HG02870 (cell line): ENCODE measurements at regions not wholly inside any gene's neighbourhood (a gene's known extent, or its start where the extent isn't known, plus 50 kb on each side); places are given as distances from the start of the nearest gene placed in this dataset.

Experiments
- ATAC-seq: cut with Tn5 transposase; IDR thresholded peaks from one replicate; pipeline ENCODE4 v1.9.1; 2021; ENCODE audit warnings: mild to moderate bottlenecking, moderate library complexity; ENCODE audit not compliant: unreplicated experiment

GRCh38 chr6:14423955-14424354 lies 306.4 kb downstream of the CD83 start:
- no peak for ATAC-seq

DNA sequence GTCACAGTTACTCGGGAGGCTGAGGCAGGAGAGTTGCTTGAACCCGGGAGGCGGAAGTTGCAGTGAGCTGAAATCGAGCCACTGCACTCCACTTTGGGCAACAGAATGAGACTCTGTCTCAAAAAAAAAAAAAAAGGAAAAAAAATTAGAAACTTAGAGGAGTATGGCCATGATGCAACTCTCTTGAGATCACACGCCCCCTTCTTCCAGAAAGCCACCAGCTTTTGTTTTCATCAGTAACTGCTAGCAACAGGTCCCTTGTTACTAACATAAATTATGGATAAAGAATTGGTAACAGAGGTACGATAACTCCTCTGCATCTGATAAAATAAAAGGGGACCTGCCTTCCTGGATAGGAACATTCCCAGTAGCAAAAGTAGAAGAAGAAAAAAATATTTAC lies 308.2 kb downstream of the CD83 start:
- ATAC-seq = no peak

DNA sequence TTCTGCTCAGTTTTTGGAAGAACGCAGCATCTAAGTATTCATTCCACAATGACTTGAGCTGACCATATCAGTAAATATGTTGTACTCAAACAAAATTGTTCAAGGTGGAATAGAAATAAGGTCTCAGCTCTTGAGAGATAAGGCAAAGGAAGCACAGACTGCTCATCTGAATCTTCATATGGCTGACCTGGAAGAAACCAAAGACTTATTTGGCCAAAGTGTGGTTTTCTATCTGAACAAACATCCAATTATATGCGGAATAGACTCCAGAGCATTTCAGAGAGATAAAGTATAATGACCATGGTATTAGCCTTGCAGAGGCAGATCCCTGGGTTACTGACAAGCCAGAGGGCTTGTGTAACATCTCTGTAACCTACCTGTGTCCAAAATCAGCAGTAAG lies 308.7 kb downstream of the CD83 start:
- ATAC-seq = no peak

DNA sequence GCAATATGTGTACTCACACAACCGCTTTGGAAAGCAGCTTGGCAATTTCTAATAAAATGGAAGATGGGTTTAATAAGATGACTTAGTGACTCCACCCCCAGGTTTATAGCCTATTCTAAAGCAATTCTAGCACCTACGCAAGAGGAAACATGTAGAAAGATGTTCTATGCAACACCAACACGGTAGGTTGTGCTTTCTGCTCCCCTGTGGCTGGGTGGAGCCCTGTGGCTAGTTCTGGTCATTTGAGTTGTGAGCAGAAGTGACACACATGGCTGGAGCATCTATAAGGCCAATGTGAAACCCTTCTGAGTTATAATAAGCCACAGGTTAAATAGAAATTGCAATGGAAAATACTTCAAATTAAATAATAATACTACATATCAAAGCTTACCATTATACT lies 310.7 kb downstream of the CD83 start:
- ATAC-seq = no peak

DNA sequence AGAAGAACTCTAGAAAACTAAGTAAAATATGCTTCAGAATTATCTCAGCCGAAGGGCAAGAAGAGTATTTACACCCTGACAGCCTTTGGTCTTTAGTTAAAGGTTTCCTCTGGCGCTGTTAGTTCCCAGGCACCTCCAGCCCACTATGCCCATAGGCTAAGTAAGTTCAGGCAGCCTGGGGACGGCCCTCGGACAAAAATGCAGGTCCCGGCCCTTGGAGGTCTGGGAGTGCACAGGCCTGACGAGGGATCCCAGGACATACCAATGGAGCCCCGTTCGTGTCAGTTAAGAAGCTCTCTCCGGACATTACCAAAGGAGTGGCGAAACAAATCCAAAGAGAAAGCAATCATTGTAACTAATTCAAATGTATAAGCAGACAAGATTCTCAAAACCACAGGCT lies 311.8 kb downstream of the CD83 start:
- ATAC-seq = no peak

GRCh38 chr6:14430218-14430617 lies 312.6 kb downstream of the CD83 start:
- ATAC-seq = no peak

DNA sequence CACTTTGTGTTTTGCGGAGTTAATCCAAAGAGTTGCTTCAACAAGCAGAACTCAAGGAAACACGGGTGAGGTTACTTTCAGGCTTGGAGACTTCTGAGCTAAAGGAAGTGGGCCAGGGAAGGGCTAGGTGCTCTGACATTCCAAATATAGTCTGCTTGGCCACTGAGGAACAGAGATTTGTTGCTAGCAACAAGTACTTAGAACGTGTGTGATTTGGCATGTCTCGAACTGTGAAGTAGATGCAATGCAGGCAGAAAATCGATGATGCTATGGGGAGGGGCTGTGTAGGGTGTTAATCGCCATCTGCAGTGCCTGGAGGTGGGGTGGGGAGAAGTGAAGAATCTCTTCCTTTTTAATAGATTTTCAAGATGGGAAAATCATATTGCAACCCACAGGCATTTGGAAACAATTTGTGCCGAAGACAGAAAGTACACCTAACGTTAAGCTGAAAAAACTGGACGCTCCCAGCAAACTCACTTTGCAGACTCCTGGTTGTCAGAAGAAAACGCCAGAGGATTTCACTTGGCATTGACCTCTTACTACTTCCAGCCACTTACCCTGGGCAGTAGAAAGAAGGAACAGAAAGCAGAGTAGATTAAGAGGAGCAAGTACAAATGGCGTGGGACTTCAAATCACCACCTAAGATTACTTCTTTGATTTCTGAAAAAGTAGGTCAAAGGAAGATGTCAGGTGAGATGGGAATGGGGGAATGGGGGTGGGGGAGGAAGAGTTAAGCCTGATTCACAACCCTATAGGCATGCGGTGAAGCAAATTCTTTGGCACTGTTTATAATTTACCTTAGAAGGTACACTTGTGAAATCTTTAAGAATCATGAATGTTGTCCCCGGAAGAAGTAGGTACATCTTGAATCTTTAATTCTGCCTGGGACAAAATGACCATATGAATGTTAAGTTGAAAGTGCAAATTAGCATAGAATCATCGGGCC lies 314.1 kb downstream of the CD83 start:
- no peak for ATAC-seq

GRCh38 chr6:14434916-14435690 lies 317.5 kb downstream of the CD83 start:
- ATAC-seq = no peak

GRCh38 chr6:14436592-14437132 lies 319.1 kb downstream of the CD83 start:
- no peak for ATAC-seq

GRCh38 chr6:14439419-14439818 lies 321.8 kb downstream of the CD83 start:
- no peak for ATAC-seq

- ATAC-seq = no peak
Measured at GRCh38 chr6:14440215-14440910, 322.8 kb downstream of the CD83 start.

- no peak for ATAC-seq
Measured at GRCh38 chr6:14440940-14441781, 323.6 kb downstream of the CD83 start.

DNA sequence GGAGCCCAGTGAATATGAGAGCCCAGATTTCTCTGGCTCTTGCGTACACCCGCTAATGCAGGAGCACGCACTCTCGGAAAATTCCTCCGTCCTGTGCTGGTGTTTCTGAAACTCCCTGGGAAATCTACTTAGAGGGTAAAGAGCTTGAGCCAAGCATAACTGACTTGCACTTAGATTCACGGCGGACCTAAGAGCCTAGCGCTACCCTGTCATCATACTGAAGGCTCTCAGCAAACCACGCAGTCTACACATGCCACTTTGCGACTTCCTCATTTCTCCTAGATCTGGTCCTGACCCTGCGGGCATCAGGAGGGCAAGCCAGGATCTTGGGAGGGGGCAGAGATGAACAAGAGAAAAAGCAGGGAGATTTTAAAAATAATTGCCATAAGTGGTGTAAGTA lies 324.7 kb downstream of the CD83 start:
- ATAC-seq = no peak

DNA sequence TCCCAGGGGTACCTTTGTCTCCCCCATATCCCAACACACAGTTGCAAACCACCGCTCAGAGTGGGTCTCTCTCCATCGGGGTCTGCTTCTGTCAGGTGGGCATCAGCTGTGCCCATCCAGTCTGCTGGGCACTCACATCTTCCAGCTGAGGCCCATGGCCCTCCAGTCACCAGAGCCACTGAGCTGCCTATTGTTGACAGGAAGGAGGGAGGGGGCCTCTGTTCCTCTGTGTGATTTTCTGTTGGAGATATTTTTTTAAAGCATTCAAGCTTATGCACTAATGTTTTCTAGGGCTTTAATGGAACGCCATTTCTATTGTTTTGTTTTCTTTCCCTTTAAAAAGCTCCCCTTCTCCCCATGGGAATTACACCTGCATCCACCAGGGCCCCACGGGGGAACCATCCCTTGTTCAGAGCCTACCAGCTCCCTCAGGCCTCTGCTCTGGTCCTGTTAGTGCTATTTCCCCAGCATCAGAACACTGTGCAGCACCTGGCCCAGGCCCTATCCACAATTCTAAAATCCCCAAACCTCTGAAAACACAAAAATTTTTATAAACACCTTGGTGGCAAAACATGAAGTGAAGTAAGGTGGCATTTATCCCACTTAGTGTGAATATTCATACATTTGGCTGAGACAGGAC lies 326.2 kb downstream of the CD83 start:
- no peak for ATAC-seq

DNA sequence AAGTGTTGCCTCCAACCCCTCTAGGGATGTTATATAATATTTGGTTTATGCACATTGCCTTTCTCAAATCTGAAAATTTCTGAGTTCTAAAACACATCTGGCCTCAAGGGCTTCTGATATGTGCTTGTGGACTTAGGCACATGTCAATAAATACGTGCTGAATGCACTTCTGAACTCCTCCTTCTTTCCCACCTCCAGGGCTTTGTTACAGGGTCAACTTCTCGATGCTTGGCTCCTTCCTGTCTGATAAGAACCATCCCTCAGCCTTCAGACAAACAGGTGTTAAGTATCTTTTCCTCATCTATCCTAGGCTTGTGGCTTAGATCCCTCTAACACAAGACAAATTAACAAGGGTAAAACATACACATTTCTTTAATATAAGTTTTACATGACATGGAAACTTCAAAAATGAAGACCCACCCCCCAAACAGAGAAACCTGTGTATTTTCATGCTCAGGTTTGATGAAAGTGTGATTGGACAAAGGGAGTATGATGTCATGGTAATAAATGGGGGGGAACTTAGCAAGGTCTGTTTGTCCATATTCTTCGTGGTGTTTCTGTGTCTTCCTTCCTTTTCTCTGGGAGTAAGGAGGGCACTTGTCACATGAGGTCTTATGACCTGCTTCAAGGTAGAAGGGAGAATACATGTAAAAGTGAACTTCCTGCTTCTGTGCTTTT lies 326.9 kb downstream of the CD83 start:
- ATAC-seq = no peak

DNA sequence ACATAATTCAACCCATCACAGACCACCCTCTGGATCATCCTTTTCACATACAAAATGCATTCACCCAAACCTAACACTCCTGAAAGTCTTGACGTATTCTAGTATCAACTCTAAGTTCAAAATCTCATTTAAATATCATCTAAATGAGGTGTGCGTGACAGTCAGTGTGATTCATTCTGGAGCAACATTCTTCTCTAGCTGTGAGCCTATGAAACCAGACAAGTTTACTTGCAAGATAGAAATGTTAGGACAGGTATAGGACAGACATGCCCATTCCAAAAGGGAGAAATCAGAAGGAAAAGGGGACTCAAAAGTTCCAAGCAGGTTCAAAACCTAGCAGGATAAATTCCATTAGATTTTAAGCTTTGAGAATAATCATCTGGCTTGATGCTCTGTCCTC lies 329.7 kb downstream of the CD83 start:
- ATAC-seq = no peak

DNA sequence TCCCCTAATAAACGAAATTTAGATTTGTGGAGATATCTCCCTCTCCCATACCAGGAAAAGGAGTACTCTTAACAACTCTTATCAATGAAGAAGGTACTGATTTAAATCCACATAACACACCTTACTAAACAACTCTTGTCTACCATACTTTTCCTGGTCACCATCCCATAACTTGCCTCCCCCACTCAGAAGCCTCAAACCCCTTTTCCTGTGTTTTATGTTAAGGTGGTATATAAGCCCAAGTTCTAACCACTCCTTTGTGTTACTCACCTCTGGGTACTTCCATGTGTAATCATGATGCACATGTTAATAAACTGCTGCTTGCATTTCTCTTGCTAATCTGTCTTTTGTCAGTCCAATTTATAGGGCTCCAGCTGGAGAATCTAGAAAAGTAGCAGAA lies 330.7 kb downstream of the CD83 start:
- no peak for ATAC-seq

GRCh38 chr6:14450133-14450504 lies 332.5 kb downstream of the CD83 start:
- ATAC-seq = no peak

- no peak for ATAC-seq
Measured at GRCh38 chr6:14450578-14450977, 333.0 kb downstream of the CD83 start.
